ENCODE measurements at regions not wholly inside any gene's neighbourhood (a gene's known extent, or its start where the extent isn't known, plus 50 kb on each side); places are given as distances from the start of the nearest gene placed in this dataset.
A peak's percentile ranks its signal among the peaks of the same experiment; 100 is the strongest.

DNA sequence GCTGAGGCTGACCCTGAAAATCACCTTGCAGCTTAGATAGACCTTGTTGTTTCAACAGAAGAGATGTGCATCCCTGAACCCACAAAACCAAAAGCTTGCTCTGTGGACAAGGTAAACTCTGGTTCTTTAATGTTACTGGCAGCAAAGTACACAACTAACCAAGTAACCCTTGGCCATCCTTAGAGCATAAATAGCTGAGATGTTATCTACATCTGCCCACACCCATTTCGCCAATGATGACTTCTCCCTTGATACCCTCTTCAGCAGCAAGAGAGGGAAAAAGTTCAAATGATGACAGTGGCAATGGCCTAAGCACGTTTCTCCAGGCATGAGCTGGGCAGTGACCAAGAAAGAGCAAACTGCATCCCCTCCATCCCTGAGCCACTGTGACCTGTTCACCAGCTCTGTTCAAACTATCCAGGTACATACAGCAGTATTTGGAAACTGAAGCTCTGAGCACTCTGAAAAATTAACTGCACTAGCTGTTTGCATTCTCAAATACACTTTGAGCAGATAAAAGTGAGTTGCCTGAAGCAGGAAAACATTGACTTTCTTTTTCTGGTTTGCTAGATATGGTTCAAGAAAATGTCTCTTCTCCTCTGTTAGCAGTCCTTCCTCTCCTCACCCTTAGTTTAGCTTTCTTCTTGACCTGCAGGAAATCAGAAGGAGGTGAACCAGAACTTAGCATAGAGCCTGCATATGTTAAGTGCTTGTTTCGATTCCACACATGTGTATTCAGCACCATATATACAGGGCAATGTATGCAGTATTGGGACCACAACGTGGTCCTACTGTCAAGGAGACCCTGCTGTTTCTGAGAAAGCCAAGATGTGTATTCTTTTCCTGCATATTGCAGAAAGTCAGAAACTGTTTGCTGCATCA, 231.7 kb downstream of the FOXO1 start:
- Histone ChIP-seq H3K27ac (no peak overlapping the region), H3K4me3 (no peak overlapping the region), H3K9me3 (no peaks in the 10 kb centered on the region), H3K27me3 (no peaks in the 10 kb centered on the region), H3K36me3 (no peaks in the 10 kb centered on the region), H3K4me1 (peaks cover 1 to 16% (median 8%) of the 10 kb centered on the region in 3 donors)
- no peak for DNase-seq
- TF ChIP-seq, protein P1, sequence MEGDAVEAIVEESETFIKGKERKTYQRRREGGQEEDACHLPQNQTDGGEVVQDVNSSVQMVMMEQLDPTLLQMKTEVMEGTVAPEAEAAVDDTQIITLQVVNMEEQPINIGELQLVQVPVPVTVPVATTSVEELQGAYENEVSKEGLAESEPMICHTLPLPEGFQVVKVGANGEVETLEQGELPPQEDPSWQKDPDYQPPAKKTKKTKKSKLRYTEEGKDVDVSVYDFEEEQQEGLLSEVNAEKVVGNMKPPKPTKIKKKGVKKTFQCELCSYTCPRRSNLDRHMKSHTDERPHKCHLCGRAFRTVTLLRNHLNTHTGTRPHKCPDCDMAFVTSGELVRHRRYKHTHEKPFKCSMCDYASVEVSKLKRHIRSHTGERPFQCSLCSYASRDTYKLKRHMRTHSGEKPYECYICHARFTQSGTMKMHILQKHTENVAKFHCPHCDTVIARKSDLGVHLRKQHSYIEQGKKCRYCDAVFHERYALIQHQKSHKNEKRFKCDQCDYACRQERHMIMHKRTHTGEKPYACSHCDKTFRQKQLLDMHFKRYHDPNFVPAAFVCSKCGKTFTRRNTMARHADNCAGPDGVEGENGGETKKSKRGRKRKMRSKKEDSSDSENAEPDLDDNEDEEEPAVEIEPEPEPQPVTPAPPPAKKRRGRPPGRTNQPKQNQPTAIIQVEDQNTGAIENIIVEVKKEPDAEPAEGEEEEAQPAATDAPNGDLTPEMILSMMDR (IDR thresholded peaks at IDR 0.05), result no peak
- intact Hi-C loops (cut with DNase I), result no loop called here
- WGBS, 2 donors, result 77 to 80% methylated on average over 4 of the region's 4 CpGs
- FAIRE-seq, result no peak
- no peak for ATAC-seq

DNA sequence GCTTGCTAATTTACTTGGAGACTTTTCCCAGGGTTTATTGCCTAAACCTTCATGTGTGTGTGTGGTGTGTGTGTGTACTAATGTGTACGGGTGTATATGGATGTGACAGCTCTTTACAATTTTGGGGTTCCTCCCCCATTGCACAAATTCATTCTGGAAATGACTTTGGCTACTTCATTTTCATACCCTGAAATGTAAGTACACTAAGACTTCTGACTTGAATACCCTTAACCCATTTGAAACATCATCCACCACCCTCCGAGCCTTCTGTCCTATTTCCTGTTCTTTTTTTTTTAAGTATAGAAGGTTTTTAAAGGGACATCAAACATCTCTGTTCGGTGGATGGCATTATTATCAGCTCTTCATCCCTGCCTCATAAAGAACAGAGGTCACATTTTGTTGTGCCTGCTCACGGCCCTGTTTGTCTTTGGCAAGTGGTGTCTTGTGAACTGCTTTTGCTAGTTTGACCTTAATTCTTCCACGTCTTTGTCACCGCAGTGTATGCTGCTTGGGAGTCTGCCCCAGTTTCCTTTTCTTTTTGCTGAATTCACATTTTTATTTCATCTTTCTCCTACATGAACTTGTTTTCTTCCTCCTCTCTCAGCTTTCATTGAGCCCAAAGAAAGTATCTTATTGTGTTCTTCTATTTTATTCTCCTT, 228.3 kb downstream of the FOXO1 start:
- intact Hi-C loops (cut with DNase I), result no loop called here
- WGBS, 2 donors, result 69 to 77% methylated on average over 6 of the region's 6 CpGs

DNA sequence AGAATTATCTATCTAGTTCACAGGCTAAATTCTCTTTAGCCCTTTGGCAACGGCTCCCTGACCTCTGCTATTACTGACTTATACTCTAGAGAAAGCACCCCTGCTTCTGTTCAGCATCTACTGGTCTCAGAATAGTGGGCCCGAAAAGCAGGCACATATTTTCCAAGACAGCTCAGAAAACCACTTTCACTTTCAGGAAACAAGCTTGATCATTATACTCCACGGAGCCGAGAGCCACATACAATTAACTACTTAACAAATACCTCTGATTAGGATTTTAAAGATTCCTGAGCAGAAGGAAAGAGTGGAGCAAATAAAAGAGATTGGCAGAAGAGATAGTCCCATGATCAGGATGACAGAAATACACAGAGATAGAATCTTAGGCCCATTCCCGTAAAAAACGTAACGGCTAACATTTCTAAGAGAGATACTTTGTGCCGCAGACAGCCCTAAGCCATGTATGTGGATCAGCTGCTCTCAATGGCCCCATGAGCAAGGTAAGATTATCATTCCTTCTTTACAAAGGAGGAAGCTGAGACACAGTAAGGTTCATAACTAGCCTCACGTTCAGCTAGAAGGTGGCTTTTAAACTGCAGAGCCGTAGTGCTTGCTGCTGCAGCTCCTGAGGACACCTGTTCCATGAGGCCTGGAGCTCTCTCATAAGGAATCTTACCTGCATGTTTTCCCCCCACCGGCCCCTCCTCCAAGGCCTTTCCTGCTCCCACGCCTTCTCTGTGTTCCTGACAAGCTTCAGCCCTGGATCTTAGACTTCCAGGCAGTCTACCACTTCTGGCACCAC, 227.2 kb downstream of the FOXO1 start:
- Histone ChIP-seq H3K4me3 (peak overlapping the region in 1 of 4 donors; percentile 5), H3K27ac (peak overlapping the region; percentile 2 to 74 (median 45)), H3K9me3 (no peaks in the 10 kb centered on the region), H3K27me3 (no peaks in the 10 kb centered on the region), H3K4me1 (peaks cover 11 to 38% (median 35%) of the 10 kb centered on the region in 3 donors), H3K36me3 (no peaks in the 10 kb centered on the region)
- WGBS, 2 donors, result 27 to 37% methylated on average over 12 of the region's 12 CpGs
- no peak for FAIRE-seq
- intact Hi-C loops (cut with DNase I), result no loop called here
- TF ChIP-seq, protein P1 (IDR thresholded peaks at IDR 0.05), result no peak
- peak; percentile 9 to 60 (median 47) for ATAC-seq
- peak in 1 of 6 donors; percentile 19 for DNase-seq

More for the DNA sequence above, 228.3 kb downstream of the FOXO1 start:
- no peaks in the 10 kb centered on the region for H3K36me3 ChIP-seq
- no peak overlapping the region for H3K4me3 ChIP-seq
- TF ChIP-seq, protein P1 (IDR thresholded peaks at IDR 0.05), result no peak
- DNase-seq (no peak), ATAC-seq (peak in 1 of 4 donors; percentile 24), FAIRE-seq (no peak)
- no peaks in the 10 kb centered on the region for H3K27me3 ChIP-seq
- peaks cover 9 to 34% (median 31%) of the 10 kb centered on the region in 3 donors for H3K4me1 ChIP-seq
- H3K9me3 ChIP-seq, result no peaks in the 10 kb centered on the region
- peak overlapping the region in 1 of 4 donors; percentile 74 for H3K27ac ChIP-seq

DNA sequence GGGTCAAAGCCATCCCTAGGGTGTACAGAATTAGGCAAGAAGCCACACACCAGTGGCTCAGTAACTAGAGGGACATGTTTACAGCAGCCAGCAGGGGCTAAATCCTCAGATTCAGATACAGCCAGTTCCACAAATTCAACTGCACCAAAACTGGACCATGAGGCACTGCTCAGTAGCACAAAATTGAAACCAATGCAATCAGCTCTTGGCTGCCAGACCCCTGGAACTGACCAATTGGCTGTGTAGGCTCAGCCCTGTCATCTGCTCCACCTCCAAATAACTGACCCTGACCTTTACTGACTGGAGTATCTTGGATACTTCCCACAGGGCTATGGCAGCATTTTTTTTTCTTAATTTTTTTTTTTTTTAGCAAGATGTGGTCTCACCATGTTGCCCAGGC, 226.5 kb downstream of the FOXO1 start:
- Histone ChIP-seq H3K27me3 (no peaks in the 10 kb centered on the region), H3K27ac (peak overlapping the region in 2 of 4 donors; percentile 56 to 74), H3K9me3 (no peaks in the 10 kb centered on the region), H3K4me3 (no peak overlapping the region), H3K36me3 (no peaks in the 10 kb centered on the region), H3K4me1 (peaks cover 16 to 45% (median 42%) of the 10 kb centered on the region in 3 donors)
- FAIRE-seq (no peak), DNase-seq (peak in 1 of 6 donors; percentile 25), ATAC-seq (peak in 3 of 4 donors; percentile 21 to 50 (median 45))
- TF ChIP-seq, protein P1 (IDR thresholded peaks at IDR 0.05), result no peak
- intact Hi-C loops (cut with DNase I), result no loop called here

Measured in pancreas (tissue), 10 donors.